Bone marrow (tissue), 2 donors: ENCODE measurements at regions not wholly inside any gene's neighbourhood (a gene's known extent, or its start where the extent isn't known, plus 50 kb on each side); places are given as distances from the start of the nearest gene placed in this dataset.
"Not testable (repeated sequence)": the region's sequence is repeated elsewhere in the genome, so short reads cannot be mapped to it uniquely, and the experiment has no call there.

Experiments used
- DNase-seq, 2 donors: peaks; one replicate each; lab custom pipeline; 2025; lab: John Stamatoyannopoulos, UW

DNA sequence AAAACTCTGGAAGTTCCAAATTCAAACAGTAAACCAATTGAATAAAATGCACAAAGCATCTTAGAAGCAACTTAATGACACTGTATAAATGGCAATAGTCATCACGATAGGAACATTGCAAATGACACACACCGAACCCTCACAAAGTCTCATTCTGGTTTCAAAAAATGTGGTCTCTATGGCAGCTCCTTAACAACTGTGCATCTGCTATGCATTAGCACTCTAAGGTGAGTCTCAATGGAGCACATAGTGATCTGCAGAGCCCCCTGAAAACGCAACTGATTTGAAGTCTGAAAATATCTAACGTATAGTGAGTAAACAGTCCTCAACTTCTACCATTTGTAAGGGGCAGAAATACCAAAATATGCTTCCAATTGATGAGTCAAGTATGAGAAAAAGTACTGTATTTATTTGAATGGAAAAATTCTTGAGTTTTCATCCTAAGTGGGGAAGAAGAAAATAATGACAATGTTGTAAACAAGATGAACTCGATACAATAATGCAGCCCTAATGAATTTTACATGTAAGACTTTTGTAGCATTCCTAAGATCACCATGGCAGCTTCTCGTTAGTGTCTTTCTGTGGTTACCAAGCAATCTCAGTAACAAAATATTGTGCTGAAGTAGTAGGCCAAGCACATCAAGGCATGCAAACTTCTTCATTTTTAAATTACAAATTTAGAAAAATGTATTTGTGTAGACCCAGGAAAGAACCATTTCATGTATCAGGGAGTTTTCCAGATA lies 517.5 kb upstream of the FAM174A start:
- DNase-seq = no peak

DNA sequence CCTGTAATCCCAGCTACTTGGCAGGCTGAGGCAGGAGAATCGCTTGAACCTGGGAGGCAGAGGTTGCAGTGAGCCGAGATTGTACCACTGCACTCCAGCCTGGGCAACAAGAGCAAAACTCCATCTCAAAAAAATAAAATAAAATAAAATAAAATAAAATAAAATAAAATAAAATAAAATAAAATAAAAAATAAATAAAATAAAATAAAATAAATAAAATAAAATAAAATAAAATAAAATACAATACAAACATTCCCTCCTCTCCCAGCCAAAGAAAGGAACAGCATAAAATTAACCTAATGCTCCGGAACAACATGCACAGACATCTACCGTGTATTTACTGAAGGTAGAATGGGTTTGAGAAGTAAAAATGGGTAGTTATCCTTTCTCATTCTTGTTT lies 521.9 kb upstream of the FAM174A start:
- DNase-seq = not testable (repeated sequence)

DNA sequence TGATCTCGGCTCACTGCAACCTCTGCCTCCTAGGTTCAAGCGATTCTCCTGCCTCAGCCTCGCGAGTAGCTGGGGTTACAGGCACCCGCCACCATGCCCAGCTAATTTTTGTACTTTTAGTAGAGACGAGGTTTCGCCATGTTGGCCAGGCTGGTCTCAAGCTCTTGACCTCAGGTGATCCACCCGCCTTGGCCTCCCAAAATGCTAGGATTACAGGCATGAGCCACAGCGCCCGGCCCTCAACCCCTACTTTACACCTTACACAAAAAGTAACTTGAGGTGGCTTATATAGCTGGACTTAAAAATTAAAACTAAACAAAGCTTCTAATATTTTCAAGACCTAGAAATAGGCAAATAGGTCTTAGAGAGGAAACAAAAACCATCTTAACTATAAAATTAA lies 524.0 kb upstream of the FAM174A start:
- not testable (repeated sequence) for DNase-seq

DNA sequence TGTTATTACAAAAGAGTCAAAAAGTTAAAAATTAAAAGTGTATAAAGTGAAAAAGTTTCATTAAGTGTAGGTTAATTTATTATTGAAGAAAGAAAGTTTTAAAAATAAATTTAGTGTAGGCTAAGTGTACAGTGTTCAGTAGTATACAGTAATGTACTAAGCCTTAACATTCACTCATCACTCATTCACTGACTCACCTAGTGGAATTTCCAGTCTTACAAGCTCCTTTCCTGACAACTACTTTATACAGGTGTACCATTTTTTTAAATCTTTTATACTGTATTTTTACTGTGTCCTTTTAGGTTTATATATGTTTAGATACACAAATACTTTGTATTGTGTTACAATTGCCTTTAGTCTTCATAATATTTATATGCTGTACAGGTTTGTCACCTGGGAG lies 530.2 kb upstream of the FAM174A start:
- no peak for DNase-seq

DNA sequence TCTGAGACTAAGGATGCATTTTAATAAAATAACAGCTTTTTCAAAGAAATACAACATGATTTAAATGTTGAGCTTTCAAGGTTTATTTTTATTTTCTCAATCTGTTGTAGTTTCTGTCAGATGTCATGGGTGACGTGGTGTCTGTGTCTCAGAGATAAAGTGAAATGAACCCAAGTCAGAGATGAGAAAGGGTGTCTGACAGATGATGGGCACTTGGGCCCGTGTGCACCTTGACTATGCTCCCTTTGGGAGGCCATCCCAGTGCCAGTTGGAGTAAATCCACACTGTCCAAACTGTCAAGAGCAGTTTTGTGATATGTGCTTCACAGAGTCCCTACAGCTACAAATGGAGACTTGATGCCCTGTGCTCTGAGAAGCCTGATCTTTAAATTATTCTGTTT lies 536.9 kb upstream of the FAM174A start:
- no peak for DNase-seq

DNA sequence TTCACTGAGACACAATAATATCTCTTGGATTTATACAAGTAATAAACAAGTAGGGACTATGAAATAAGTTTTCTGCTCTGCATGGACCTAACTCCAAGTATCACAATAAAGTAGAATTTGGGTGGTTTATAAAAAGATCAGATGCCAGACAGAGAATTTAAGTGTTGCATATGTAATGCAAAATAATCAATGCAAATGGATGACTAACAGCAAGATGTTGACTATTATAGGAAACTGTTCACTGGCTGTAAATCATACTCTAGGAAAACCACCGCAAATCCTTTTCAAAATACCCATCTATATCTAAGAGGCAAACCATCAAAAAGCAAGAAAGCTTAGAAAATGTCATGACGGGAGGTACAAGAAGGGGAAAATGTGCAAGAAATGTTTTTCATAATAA lies 539.8 kb upstream of the FAM174A start:
- no peak for DNase-seq

DNA sequence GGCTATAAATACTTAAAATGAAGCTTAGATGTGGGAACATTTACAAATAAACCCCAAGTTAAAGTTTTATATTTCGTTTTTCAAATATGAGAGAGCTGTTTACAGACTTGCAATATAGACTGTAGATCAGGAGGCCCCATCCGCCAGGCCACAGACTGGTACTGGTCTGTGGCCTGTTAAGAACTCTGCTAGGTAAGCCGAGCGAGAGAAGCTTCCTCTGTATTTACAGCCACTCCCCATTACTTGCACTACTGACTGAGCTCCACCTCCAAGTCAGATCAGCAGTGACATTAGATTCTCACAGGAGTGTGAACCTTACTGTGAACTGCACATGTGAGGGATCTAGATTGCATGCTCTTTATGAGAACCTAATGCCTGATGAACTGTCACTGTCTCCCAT lies 561.4 kb upstream of the FAM174A start:
- no peak for DNase-seq

DNA sequence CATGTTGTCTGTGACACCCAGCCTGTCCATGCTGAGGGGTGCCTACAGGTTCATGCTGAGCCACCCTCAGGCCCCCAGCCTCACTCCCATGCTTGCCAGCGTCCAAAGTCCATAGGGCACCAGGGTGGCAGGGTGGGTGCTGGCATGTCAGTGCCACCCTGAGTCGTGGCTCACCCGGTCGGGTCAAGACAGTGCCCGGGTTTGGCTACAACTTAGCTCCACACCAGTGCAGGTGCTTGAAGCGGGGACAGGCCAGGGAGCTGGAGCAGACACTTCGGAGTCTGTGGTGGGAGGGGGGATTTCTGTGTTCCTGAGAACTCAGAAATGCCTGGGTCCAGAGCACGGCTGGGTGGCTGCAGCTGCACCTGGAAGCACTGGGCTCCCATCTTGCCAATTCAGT lies 579.2 kb upstream of the FAM174A start:
- no peak for DNase-seq

DNA sequence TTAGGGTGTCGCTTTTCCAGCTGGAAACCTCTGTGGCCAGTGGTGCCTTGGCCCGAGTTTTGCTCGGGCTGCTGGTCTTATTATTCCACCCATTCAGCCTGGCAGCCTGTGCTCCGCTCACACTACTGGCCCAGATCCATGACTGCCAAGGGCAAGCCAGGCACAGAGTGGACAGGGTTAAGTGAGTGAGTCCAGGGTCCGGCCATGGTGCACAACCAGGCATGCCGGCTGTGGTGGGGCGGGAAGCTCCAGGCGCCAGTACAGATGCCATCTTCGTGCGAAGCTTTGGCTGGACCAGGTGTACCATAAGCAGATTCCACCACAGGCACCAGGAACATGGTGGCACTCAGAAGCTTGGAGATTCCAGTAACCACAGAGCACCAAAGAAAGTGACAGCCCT lies 580.2 kb upstream of the FAM174A start:
- no peak for DNase-seq

DNA sequence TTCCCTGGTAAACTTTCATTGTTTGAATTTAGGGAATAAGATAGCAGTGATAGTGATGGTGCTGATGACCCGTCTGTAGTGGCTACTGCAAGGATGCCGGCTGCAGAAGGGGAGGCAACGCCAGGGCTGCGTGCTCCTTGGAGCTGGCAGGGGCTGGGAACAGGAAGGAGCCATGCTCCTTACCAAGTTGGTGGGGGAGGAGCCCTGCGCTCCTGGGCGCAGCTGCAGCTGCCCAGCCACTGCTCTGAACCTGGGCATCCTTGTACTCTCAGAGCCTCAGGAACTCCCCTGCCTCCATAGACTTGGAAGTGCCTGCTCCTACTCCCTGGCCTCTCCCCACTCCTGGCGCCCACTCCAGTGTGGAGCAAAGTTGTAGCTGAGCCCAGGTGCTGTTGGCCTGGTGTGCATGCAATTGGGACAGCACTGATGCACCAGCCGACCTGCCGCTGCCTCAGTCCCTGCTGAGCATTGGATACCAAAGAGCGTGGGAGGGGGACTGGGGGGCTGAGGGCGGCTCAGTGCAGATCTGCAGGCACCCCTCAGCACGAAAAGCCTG lies 585.1 kb upstream of the FAM174A start:
- no peak for DNase-seq

DNA sequence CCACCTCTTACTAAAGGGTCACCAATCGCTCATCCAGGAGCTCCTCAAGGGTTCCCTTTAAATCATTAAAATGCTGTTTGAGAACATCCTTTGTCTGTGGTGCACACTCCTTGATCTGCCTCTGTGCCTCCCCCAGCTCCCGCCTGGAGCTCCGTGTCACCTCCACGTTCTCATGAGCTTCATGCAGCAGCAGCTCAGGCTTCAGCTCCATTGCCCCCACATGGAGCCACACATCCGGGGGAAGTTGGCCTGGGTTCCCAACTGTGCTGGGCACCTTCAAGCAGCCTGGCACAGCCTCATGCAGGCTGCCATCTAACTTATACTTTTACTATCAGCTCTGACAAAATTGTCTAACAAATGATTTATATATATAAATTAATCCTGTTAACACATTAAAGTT lies 585.8 kb upstream of the FAM174A start:
- DNase-seq = no peak

DNA sequence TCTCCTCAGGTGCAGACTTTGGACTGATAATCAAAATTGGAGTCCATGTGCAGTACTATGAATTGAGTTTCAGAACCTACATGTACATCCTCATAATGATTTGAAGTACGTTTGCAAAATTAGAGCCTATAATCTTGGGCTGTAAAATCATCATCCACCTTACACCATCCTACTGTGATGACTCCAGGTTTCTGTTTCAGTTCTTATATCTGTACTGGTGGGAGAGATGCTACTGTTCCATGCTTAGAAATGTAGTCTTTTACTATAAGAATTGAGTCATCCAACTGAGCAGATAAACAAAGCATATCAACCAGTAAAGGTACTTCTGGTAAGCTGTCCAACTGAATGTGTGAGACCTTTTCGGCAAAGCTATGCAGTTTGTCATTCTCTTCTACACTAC lies 586.3 kb upstream of the FAM174A start:
- DNase-seq = no peak

DNA sequence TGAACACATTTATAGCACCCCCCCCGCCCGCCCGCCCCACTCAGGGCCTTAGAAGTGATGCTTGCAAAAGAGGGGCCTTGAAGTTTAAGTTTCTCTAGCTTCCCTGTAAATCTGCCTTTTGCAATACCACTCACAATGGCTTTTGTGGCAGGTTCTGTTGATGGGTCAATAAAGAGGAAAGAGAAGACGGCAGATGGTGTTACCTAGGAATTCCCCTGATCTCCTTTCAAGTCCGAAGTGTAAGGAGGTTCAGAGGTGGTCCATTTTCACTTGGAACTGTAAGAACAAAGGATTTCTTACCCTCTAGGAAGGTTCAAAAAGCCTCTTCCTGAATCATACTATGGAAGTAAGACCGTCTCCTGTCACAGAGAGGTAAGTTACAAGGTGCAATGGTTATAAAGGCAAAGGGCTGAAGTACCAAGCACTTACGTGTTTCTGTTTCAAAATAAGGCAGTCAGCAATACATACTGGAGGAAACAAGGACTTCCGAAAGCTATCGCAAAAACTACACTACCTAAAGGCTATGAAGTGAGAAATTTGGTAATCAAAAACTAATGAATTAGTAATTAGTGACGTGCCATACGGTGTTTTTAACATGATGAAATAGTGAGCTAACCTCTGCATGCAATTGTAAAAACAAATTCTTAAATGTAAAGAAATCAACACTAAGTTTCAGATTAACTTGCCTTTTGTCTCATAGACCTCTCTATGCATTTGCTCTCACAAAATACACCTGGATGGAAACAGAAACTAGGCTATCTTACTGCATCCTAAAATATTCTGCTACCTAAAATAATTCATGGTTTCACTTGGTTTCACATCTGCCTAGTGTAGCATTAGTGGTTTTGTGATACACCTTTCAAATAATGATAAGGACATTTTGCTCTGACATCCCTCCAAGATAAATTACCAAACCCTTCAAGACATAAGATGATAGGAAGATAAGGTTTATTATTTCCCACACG lies 589.4 kb upstream of the FAM174A start:
- DNase-seq = no peak

DNA sequence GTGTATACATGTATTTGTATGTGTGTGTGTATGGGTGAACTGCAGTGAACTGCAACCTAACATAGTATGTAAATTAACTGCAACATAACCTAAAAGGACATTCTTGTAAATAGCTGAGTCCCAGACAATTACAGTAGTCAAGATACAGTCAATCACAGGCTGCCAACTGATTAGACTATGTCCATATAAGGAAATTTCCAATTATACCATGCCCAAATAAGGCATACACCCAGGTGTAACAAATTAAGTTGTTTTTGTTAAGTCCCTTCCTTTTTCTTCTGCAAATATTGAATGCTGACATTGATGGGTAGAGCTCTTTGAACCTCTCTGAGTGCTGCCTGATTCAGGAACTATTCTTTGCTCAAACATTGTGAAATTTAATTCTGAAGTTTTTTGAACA lies 594.6 kb upstream of the FAM174A start:
- no peak for DNase-seq

DNA sequence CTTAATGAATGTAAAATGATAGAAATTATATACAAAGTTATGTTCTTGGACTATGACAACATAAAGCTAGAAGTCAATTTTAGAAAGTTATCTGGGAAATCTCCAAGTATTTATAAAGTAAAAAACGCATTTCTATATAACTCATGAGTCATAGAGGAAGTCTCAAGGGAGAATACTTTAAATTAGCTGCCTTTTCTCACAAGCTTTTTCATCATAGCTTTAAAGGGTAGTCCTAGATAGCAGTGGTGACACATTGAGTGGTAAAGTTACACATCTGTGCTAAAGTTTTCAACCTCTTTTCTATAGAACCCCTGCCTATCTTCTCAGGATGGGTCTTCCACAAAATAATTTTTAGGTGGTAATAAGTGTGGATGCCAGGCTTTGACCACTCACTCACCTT lies 598.3 kb upstream of the FAM174A start:
- no peak for DNase-seq

DNA sequence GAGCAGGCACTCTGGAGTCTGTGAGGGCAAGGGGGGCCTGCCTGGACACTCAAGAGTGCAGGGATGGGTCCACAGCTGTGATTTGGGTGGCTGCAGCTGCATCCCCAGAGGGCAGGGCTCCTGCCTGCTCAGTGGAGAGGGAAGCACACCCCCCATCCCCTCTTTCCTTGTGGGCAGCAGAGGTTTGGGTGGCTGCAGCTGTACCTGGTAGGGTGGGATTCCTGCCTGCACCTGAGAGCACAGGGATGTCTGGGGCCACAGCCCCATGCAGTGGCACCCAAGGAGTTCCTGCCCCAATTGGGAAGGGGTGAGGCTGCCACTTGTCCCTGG lies 605.4 kb upstream of the FAM174A start:
- DNase-seq = no peak

DNA sequence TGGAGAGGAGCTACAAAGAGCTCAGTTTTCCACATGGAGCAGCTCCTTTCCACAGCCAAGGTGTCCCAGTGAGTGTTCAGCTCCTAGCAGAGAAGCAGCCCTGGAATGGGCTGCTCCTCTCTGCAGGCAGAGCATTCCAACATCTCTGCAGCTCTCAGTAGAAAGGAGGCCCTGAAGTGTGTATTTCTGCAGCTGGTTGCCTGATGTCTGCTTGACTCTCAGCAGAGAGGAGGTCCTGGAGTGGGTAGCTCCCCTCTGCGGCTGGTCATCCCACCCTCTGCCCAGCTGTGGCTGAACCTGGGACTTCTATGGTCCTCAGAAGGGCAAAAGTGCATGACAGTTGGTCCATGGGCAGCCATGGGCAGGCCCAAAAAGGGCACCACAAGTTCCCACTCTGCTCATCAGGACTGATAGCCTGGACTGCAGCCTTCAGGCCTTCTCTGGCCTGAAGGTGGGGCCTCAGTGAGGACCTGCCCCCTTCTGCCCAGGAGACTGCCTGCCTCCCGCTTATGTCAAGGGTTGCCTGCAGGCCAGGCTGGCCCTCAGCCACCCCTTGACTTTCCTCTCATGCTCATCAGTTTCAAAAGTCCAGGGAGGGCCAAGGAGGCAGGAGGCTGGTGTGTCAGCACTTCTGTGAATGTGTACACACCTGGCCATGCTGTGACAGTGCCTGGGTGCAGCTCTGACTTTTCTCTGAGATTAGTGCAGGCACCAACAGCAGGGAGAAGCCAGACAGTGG lies 605.9 kb upstream of the FAM174A start:
- no peak for DNase-seq

DNA sequence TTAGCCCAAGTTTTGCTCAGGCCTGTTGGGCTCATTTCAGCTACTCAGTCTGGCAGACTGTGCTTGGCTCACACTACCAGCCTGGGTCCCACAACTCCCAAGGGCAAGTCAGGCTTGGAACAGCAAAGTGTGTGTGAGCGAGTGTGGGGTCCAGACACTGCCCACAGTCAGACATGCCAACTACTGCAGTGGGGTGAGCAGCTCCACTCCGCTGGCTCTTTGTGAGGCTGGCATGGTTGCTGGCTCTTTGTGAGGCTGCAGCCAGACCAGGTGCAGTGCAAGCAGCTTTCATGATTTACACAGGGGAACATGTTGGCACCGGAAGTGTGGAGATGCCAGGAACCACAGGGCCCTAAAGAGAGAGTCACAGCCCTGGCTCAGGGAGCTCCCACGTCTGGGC lies 606.7 kb upstream of the FAM174A start:
- DNase-seq = no peak

DNA sequence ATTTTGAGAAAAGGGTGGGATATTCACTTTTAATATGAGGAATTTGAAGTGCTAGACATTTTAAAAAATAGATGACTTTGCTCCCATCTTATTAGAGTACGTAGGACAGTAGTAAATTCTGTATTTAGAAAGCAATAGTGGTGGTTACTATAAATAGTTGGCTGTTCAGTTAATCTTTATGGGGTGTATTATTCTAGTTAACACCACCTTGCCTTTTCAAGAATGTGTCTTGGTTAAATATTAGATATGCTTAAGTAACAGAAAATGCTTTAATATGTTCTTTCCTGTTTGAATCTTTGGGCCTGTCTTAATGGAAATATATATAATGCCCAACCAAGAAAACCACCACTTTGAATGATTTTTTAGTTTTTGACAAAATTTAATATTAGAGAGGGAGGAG lies 608.7 kb upstream of the FAM174A start:
- DNase-seq = no peak

DNA sequence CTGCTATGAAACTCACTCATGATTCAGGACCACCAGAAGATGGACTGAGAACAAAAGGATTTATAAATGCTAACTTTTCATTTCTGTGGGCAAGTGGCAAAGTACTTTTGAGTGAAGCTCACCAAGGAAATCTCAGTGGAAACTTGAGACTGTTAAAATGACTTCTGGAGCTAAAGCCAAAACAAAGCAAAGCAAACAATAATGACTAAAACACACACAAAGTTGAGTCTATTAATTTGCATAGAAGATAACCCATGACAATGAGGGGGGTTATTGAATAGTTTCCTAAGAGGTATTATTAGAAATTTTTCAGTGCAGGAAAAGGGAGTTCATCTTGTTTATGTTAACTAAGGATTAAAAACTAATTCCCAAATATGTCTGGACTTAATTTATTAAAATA lies 612.8 kb upstream of the FAM174A start:
- DNase-seq = no peak

DNA sequence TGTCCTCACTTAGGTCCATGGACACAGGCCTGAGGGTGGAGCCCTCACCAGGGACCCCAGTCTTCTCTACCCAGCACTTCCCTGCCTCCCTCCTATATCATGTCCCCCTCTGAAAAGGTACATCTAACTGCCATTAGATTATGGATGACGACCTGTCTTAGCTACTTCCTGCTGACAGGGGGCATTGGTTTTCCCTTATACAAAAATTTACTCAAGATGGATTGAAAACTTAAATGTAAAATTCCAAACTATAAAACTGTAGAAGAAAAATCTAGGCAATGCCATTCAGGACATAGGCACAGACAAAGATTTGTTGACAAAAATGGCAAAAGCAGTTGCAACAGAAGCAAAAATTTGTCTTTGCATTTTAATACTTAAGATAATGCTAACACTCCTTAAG lies 623.2 kb upstream of the FAM174A start:
- DNase-seq = no peak

DNA sequence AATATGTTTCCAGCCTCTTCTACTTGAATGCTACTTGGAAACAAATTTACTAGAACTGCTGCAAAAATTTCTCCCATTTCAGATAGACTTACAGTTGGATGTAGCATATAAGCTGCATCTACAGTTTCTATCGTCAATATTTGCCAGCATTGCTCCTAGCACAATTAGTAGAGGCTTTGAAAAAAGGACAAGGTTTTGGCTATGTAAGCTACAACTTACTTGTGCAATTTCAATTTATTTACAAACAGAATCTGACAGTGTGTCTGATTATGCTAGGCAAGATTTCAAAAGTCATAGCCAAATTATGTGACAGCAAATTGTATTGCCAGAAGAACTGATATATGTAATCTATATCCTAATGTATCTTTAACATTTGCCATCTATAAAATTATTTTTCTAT lies 628.4 kb upstream of the FAM174A start:
- DNase-seq = no peak

DNA sequence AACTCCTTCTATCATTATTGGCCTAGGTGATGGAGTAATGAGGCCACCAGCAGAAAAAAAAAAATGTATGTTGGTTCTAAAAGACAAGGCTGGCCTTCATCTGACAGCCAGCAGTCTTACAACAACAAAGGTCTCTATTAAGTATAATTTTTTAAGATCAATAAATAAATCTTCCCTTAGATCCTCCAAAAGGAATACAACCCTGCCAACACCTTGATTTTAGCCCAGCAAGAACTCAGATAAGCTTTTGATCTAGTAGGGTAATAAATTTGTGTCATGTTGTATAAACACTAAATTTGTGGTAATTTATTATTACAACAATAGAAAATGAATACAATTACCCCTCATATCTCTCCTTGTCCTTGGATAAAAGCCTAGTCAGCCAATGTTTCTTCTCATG lies 633.2 kb upstream of the FAM174A start:
- no peak for DNase-seq
